HG02678 (cell line): ENCODE measurements at regions not wholly inside any gene's neighbourhood (a gene's known extent, or its start where the extent isn't known, plus 50 kb on each side); places are given as distances from the start of the nearest gene placed in this dataset.

Source experiments
- ATAC-seq: cut with Tn5 transposase; IDR thresholded peaks from one replicate; pipeline ENCODE4 v1.9.1; 2021; ENCODE audit warnings: mild to moderate bottlenecking, moderate library complexity; ENCODE audit not compliant: unreplicated experiment

DNA sequence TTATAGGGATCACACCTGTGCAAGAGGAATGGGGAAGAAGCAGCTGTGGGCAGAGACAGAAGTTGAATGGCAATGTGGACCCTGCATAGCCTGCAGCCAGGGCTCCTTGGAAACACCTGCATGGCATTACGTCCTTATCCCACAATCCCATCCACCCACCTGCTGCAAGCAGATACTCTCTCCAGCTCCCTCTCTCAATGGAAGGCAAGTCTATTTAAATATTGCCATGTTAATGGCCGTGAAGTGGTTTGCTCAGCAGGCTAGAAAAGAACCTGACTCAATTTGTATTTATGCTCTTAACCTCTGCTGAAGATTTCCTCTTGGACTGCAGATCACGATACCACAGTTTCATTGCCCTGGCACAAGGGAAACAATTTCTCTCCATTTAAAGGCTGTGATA is 417.0 kb downstream of the TYW1 start:
- no peak for ATAC-seq

DNA sequence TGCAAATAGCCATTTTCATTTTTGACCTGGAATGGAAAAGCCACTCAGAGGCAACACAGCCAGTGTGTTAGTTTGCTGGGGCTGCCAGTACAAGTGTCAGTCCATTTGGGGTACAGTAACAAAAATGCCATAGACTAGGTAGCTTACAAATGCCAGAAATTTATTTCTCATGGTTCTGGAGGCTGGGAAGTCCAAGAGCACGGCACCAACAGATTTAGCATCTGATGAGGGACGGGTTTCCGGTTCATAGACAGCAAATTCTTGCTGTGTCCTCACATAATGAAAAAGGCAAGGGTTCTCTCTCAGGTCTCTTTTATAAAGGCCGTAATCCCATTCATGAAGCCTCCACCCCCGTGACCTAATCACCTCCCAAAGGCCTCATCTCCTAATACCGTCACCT is 418.2 kb downstream of the TYW1 start:
- ATAC-seq: no peak

DNA sequence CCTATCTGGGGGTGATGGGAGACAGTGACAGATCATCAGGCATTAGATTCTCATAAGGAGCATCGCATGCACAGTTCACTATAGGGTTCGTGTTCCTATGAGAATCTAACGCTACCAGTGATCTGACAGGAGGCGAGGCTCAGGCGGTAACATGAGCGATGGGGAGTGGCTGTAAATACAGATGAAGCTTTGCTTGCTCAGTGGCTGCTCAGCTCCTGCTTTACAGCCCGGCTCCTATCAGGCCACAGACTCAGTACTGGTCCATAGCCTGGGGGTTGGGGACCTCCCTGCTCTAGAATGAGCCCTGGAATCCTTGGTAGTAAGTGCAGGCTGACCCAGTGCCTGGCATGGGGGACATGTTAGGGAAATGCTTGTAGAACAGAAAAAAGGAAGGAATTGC is 426.0 kb downstream of the TYW1 start:
- no peak for ATAC-seq

DNA sequence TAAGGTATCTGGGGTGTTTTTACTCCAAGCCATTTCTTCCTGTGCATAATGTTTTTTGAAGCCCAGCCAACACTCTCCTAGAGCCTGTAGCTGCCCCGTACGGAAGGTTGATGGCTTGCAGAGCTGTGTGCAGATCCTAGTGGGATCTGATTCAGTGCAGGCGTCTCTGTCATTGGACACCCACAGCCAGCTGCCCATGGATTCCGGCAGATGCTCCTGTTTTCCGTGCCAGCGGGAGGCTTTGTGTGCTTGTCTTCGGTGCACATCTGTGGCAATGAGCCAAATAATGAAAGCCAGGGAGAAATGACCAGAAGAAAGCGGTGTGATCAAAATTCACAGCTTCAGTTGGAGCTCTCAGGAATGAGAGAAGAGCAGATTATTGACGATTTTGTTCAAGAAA is 426.4 kb downstream of the TYW1 start:
- ATAC-seq: no peak

DNA sequence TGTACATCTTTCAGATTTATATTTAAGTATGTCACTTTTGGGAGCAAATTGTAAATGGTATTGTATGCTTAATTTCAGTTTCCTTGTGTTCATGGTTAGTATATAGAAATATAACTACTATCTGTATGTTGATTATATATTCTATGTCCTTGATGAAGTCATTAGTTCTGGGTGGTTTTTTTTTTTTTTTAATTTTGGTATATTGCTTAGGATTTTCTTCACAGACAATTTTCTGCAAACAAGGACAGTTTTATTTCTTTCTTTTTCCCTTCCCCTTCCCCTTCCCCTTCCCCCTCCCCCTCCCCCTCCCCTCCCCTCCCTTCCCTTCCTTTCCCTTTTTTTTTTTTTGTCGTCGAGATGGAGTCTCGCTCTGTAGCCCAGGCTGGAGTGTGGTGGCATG is 430.0 kb downstream of the TYW1 start:
- no peak for ATAC-seq

DNA sequence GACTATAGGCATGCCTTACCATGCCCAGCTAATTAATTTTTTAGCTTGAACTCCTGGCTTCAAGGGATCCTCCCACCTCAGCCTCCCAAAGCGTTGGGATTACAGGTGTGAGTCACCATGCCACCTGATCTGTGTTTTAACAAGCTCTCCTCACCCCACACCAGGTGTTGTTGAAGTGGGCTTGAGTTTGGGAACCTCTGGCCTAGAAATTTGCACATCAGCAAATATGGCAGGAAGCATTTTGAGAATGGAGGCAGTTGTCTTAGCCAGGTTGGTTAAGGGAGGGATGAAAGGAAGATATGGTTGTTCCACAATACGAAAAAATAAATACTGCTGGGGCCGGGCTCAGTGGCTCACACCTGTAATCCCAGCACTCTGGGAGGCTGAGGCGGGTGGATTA is 433.1 kb downstream of the TYW1 start:
- ATAC-seq: no peak

DNA sequence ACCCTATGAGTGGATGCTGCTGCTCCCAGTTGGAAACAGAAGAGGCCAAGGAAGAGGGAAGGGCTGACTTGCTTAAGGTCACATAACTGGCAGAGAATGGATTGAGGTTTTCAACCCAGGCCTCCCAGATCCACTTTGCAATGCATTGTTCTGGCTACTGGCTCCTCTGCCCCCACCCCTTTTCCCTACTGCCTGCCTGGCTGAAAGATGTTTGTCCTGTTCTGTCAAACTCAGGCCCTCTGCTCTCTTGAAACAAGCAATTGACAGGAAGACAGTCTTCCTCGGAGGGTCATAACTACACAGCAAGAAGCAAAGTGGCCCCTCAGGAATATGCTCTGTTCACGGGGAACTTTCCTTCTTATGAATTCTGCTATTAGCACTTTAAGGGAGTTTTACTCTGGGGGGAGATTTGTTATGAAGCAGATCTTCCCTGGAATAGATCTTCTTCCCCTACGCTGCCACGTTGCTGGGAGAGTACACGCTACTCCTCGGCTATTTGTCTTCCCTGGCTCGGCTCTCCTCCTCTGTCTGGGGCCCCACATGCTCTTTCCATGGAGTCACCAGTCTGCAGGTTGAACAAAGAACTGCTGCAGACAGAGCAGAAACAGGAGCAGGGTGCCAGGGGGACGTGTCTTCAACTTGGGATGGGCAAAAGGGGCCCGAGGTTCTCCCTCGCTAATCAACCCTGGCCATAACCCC is 436.1 kb downstream of the TYW1 start:
- no peak for ATAC-seq

DNA sequence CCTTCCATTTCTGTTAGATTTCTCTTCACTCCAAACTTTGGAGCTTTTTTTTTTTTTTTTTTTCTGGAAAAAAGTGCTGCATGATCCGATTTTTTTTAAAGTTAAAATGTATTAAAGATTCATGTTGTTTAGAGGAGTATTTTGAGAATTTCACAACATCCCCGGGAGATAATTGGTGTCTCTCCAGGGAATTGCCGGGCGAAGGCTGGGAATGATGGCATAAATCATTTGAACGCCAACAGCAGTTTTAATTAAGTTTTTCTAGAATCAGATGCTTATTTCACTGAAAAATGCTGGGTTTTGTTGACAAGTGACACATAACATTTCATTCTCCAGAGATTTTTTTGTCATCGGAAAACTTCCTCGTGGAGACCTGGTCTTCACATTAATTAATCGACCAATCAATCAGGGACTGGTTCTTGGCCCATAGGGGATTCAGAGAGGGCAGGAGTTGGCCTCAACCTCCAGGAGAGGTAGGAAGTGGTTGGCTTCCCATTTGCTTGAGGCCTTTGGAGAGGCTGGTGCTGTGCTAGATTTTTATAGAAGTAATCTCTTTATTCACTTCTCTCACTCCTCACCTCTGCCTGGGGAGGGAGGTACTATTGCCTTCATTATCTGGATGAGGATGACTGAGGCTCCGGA is 439.4 kb downstream of the TYW1 start:
- no peak for ATAC-seq

DNA sequence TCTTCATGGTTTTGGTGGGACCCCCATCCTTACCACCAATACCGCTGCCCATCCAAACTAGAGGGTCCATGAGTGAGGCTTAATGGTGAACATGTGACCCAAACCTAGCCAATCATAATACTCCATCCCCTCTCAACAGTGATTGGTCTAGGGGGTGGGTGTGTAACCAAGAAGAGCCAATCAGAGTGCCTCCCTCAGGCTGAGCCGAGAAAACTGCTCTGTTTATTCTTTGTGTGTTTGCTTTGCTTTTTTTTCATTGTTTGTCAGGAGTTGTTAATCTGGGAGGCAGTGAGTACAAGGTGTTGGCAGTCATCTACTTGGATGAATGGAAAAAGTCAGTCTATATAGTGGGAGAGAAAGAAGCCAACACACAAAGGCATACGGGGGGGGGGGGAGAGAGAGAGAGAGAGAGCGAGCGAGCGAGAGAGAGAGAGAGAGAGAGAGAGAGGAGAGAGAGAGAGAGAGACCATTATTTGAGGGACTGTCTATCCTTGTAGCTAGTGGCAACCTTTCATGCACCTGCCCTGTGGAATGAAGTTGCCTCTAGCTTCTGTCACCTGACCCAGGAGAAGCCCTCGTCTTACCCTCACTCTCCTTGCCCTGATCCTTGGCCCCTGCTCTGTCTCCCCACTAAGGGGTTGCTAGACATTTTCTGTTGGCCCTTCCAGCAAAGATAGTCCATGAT is 441.7 kb downstream of the TYW1 start:
- ATAC-seq: no peak

DNA sequence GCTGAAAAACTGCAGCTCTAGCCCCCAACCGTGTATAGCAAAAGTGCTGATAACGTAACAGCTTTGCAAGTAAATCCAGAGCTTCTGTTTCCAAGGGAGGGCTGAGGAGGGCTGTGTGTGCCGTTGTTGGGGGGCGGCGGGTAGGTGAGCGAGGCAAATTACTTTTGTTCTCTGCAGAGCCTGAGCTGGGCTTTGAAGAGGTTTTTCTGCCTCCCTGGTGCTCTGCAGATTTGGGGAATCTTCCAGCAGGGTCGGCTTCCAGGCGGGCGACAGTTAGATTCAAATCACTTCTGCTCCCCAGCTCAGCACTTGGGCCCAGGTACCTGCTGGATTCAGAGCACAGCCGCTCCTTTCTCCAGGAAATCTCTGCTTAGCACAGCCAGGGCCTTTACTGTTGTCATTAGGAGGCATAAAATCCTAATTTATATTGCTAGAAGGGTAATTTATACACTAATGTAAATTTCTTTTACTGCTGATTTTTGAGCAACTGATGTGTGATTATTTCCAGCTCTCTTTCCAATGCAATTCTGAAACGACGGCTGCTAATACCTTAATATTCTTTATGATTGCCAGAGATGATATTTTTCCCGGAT is 442.4 kb downstream of the TYW1 start:
- ATAC-seq: no peak

DNA sequence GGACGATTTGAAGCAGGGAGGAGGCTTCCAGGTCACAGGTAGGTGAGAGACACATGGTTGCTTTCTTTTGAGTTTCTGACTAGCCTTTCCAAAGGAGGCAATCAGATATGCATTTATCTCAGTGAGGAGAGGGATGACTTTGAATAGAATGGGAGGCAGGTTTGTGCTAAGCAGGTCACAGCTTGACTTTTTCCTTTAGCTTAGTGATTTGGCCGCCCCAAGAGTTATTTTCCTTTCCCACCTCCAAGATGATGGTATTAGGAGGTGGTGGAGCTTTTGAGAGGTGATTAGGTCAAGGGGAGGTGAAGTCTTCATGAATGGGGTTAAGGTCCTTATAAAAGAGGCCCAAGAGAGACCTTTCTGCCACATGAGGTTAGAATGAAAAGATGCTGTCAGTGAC is 443.7 kb downstream of the TYW1 start:
- ATAC-seq: no peak

DNA sequence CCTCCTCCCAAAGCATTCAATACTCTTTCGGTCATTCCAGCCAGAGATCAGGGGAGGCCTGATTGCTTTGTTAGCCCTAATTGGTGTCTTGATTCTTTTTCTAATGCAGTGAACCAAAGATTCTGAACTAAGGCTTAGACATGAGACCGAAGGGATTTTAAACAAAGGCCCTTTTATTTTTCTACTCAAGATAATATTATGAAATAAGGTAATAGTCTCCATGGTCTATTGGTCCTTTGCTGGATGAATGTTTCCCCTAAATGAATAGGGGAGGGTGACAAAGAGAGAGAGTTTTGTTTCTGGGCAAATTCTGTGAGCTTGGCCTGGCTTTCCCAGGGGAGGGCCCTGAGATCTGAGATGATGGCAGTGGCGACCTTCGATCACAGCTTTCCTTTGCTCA is 449.1 kb downstream of the TYW1 start:
- no peak for ATAC-seq

DNA sequence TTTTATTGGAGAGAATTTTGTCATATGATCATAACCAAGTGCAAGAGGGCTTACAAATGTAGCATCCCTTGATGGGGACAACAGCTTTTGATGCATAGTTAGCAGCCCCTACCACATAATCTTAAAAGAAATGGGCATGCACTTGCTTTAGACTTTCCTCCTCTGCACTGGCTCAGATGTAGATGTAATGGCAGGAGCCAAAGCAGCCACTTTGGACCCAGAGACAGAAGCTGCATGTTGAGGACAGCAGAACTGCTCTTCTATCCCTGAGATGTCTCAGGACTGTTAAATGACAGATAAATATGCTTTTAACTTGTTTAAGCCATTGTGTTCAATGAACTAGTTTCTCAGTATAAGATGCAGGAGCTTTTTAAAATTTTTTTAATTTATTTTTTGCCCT is 450.7 kb downstream of the TYW1 start:
- ATAC-seq: no peak

DNA sequence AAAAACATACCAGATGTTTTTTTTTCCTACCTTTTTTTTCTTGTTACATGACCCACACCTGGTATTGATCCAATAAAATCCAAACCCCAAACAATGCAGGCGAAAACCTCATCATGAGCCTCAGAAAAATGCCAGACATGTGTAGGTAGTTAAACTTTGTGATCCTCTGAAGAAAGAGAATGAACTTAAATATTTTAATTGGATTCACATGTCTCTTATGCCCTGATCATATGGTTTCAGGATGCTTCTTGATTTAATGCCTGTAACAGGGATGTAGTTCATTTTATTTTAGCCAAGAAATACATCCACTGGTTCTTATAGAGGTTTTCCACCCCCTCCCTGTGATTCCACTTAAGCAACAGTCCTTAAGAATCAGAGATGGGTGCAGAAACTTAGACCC is 451.6 kb downstream of the TYW1 start:
- no peak for ATAC-seq

DNA sequence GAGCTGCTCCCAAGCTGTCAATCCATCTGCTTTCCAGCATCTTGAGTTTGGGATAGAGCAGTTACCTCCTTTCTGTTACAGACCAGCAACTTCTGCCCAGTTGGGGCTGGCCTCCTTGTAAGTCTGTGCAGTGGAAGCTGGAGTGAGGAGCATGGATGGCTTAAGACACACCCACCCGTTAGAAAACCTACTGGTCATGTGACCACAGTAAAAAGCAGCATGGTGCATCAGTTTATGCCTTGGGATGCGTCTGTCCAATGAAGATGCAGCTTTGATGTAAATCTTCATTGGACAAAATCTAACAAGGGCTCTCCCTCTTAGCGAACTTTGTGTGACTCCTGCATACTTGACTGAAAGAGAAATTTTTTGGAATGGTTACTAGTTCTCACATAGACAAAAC is 453.5 kb downstream of the TYW1 start:
- no peak for ATAC-seq

DNA sequence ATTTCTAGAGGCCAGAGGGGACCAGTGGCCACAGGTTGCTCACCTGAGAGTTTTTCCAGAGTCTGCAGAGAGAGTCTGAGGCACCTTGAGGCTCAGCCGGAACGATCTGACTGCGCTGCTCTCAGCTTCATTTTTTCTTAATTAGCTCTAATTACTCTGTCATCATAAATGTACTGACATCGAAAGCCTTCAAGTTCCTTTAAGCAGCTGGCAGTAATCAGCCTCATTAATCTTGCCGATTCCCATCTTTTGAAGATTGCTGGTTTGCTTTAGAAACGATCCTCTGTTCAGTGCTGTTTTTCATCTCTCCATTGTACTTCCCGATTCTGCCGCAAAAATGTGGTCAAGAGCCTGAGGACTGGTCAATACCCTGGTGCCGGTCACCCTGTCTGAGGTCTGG is 454.7 kb downstream of the TYW1 start:
- ATAC-seq: no peak

DNA sequence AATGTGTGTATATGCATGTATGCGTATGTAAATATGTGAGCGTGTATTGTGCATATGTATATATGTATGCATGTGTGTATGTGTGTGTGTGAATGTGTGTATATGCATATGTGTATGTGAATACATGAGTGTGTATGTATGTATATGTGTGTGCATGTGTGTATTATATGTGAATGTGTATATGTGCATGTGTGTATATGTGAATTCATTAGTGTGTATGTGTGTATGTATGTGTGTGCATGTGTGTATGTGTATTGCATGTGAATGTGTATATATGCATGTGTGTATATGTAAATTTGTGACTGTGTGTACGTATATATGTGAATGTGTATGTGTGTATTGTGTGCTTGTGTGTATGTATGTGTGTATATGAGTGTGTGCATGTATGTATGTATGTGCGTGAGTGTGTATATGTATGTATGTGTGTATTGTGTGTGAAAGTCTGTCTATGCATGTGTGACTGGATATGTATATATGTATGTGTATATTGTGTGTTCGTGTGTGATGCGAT is 455.9 kb downstream of the TYW1 start:
- no peak for ATAC-seq

DNA sequence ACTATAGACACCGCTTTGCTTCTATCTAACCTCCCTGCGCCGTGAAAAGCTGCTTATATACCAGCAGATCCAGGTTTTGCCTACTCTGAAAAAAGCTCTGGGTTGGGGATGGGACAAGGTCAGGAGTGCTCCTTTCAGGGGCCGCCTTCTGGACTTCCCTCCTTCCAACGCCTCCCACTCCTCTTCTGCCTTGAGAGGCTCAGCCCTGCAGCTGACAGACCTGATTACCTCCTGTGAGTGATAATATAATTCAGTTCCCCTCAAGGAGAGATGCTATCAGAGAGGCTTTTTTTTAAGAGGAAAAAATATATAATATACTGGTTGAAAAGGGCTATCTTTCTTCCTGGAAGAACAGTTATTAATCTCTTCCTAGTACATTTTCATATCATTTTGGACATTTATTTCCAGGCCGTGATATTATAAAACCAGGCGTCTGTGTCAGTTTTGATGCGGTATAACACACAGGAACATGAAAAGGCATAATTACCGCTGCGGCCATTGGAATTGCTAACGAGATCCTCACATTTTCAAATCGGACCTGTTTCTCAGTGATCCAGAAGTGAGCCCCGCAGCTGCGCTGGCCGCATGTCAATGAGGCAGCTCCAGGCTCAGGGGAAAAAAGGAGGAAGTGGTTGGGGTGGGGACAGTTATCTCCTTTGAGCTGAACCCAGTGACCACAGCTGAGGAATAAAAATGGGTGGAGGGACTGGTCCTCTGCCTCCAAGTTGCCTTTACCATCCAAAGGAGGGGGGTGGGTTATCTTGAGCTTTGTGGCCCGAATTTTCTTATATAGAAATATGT is 457.1 kb downstream of the TYW1 start:
- no peak for ATAC-seq

DNA sequence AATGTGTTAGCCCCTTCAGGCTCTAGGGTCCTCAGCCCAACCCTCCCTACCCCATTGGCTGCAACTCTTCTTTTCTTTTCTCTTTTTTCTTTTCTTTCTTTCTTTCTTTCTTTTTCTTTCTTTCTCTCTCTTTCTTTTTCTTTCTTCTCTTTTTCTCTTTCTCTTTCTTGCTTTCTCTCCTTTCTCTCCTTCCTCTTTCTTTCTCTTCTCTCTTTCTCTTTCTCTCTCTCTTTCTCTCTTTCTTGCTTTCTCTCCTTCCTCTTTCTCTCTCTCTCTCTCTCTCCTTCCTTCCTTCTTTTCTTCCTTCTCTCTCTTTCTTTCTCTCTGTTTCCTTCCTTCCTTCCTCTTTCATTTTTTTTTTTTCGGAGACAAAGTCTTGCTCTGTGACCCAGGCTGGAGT is 458.9 kb downstream of the TYW1 start:
- ATAC-seq: no peak

DNA sequence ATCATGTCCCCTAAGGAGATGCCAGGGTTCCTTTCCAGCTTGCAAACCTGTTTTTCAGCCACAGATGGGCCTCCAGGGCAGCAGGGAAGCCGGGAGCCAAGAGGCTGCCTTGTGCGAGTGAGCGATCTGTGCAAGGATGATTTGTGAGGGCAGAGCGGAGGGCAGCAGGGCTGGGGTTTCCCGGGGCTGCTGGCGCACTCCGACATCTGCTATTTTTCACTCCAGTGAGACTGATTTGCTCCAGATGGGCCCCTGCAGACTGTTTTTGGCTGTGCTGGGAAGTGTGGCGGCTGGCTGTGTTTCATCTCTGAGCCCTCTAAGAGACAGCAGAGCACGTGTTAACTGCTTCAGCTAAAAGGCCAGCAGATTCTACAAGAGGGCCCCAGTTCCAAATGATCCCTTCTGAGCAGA is 466.2 kb downstream of the TYW1 start:
- no peak for ATAC-seq

DNA sequence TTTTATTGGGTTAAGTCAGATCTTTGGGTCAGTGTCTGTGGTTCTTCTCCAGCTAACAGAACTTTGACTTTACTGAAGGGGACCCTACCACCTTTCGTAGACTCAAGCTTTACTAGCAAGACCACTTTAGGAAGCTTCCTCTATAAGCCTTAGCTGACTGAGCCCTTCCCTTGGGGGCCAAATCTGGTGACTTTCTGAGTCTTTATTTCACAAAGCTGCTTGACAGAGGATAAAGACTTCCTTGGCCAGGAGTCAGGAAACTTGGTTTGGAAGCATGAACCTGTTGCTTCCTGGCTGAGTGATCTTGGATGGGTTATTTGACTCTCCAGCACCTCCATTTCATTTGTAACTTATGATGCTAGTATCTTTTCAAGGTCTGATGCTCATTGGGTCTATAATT is 466.7 kb downstream of the TYW1 start:
- ATAC-seq: no peak
